Posterior vena cava (tissue), 2 donors: ENCODE measurements at regions not wholly inside any gene's neighbourhood (a gene's known extent, or its start where the extent isn't known, plus 50 kb on each side); places are given as distances from the start of the nearest gene placed in this dataset.
"Not testable (repeated sequence)": the region's sequence is repeated elsewhere in the genome, so short reads cannot be mapped to it uniquely, and the experiment has no call there.

Source experiments
- DNase-seq: peaks from one replicate; pipeline ENCODE4 v3.0.0-alpha.2; 2020; ENCODE audit warnings: low spot score
- intact Hi-C, 2 donors: fragments of 100-400 bp; cut with DNase I; formaldehyde crosslinking; loops; one replicate each; pipeline versions ENCODE4 v1.14.1 to v1.14.2; 2022 to 2023
- donor health status: DM: yes; HTN: yes; CAD: no.
- donor health status: DM: yes; HTN: yes; CAD: no.

DNA sequence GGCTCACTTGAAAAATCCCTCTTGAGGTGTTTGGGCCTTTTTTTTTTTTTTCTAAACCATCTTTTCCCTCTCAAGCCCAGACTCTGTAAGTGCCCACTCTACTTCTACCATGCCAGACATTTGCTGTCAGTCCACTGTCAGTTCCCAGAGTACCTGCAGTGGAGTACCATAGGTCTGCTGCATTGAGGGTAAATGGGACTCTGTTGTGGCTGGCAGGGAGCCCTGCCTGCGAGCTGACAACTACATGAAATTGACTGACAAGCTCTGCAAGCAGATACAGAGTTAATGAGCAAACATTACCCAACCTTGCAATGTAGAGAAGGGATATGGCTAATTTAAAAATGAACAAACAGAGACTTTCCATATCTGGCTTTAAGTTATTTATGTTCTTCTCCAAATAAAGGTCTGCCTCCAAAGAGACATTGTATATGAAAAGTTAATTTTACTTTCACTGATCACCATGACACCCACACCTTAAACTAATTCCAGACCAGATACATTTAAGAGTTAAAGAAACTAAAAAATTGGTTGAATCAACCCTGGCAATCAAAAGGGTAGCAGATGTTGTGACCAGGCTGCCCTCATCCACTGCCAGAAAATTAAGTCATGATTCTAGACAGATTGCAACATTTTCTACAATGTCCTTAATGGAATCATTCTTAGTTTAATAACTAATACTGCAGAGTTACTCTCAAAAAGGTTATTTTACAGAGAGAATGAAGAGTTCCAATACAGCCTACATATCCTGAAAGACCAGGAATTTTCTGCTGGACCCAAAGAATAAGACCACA is 100.4 kb upstream of the PAM start:
- no peak for DNase-seq
- intact Hi-C loops: no loop called here

DNA sequence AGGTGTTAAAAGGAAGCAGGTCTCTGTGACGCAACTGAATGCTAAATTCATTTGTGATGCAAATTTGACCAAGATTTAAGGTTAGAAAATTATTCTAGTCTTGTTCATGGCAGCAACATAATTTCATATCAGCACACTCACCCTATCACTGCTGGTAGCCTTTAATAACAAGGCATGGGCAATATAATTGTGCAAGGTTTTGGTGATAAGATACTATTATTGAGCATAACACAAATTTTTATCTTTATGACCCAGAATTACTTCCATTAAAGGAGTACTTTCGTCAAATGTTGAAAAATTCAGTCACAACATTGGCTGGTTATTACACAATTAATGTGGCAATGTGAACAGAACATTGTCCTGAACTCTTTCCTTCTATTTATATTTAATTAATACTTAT is 96.0 kb upstream of the PAM start:
- intact Hi-C loops: no loop called here
- DNase-seq: no peak

GRCh38 chr5:102660111-102660510 is 95.0 kb upstream of the PAM start:
- intact Hi-C loops: no loop called here
- no peak for DNase-seq

DNA sequence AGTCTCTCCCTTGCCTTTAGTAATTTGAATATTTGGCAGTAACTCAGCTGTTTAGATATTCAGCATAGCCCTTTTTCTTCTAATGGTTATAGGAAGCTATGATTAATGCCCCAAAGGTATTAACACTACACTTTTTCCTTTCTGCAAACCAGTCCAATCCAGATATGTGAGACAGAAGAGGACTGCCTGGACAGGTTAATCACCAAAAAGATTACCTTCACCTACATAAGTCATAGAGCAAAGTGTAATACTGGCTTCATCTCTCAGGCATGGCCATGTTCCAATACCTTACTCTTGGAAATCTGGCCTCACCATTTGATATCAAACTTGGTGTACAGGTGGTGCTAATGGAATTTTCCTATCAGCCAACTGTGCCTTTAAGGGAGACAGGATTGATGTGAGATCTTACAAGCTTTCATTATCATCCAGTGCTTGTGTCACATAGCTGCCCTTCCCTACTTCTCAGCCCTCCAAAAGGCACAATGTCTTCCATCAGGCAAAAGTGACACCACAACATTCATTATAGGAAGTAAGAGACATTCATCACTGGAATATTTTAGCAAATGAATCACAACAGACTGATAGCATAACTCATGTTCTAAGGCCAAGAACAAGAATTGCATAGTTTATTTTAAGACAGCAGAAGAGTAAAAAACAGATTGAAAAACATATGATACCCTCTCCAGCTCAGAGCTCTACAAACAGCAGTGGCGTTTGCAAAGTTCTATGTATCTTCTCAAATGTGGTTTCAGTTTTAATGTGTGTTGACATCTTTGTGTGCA is 91.2 kb upstream of the PAM start:
- DNase-seq: no peak
- intact Hi-C loops: no loop called here

DNA sequence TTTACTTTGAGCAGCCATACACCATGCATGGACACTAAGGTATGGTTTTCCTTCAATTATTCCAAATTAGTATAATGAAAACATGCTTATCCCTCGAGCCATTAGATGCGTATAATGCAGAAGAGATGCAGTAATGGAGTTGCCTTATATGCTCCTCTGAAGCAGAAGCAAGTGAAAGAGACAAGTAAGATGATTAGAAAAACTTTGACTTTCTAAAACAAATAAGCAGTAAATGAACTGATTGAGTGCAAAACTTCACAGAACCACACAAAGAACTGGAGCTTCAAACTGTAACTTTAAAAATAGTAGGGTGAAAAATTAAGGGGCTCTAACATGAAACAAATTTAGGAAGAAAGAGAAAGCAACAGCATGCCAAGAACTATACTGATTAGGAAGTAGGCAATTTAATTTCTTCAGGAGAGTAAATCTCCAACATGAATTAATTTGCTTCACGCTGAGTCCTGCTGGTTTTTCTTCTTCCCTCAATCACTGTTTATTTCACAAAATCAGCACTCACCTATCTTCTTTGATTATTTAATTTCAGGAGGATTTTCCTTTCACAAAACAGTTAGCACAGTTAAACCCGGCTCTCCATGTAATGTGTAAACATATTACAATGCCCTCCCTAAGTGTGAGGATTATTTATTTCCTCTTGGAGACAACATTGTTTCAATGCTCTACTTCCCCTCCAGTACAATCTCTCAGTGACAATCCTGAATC is 90.3 kb upstream of the PAM start:
- DNase-seq: no peak
- intact Hi-C loops: no loop called here

GRCh38 chr5:102666164-102666946 is 88.8 kb upstream of the PAM start:
- no peak for DNase-seq
- intact Hi-C loops: no loop called here

DNA sequence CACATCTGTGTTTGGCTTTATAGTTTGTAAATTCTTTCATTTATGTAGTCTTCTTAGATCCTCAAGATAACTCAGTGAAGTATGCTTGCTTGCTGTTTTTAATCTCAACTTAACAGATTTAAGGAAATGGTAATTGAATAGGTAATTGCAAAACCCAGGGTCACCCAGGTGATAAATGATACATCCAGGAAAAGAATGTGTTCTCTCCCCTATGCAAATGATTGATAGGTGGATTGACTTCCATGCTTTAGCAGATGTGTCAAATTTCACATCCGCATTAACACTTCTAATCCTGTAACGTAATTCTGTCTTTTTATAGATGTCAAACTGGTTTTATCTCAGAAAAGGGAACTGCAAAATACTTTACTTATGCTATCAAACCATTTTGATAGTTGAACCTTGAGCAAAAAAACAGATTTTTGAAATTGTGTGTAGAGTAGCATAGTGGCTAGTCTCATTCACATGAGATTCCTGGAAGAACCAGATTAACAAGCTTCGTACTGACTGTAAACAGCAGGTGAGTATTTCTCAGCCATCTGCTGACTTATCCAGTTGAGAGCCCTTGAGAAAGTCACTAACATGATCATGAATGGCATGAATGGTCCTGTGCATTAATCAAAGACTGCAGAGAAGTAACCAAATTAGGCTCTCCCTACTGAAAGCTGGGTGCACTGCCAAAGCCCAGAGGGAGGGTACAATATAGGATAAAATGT is 86.7 kb upstream of the PAM start:
- intact Hi-C loops: no loop called here
- DNase-seq: no peak

DNA sequence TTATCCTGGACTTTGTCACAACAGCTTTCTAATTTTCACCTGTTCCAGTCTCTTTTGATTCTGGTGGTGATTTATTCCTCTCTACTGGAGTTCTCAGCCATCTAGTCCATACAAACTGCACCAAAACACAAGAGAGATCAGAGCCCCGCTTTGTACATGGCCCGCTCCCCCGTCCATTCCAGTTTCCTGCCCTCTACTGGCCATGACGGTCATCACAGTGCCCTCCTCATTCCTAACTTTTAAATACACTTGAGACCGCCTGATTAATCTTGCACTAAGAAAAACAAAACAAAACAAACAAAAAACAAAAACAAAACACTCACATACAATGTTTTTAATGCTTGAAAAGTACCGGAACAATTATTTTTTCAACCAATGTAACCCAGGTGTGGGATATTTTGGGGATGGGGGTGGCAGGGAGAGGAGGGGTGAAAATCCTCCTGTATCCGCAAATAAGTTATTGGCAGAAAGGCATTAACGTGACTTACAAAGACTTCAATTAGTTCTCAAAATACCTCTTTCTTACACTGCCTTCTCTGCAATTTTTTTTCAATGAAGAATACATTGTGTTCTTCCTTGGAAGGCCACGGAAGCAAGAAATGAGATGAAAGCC is 84.8 kb upstream of the PAM start:
- intact Hi-C loops: no loop called here
- no peak for DNase-seq

GRCh38 chr5:102671033-102671734 is 83.9 kb upstream of the PAM start:
- intact Hi-C loops, DNase-seq: not testable (repeated sequence)

DNA sequence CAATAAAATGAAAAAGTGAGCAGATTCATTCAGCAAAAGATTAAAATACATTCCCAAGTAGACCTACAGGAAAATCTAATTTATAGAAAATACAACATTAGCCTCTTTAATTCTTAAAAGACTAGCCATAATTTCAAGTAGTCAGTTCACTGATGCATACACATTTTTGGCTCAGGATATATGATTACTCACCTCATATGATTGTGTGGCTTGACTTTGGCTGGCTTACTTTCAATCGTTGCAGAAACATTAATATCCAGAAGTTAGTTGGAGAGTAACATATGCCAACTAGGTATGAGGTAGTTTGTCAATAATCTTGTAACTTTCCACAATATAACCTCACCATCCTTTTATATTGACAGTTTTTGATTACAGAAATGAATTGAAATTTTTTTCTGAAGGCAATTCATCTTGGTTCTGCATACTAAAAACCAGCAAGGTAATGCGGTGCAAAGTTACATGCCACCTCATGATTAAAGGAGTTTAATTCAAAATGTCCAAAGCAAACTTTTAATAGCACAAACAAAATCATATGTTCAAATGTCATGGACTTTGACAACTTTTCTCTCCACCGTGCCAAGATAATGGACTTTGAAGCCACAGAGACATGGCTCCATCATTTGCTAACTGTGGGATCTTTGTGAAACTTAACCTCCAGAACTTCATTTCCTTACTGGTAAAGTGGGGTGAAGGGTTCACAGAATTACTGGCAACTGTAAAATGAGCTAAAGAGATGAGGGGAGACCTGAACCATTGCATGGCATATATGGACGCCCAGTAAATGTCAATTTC is 76.6 kb upstream of the PAM start:
- intact Hi-C loops: no loop called here
- DNase-seq: no peak

GRCh38 chr5:102681403-102681983 is 73.6 kb upstream of the PAM start:
- intact Hi-C loops: no loop called here
- DNase-seq: peak; percentile 74

GRCh38 chr5:102682101-102682647 is 72.9 kb upstream of the PAM start:
- no peak for DNase-seq
- intact Hi-C loops: no loop called here

DNA sequence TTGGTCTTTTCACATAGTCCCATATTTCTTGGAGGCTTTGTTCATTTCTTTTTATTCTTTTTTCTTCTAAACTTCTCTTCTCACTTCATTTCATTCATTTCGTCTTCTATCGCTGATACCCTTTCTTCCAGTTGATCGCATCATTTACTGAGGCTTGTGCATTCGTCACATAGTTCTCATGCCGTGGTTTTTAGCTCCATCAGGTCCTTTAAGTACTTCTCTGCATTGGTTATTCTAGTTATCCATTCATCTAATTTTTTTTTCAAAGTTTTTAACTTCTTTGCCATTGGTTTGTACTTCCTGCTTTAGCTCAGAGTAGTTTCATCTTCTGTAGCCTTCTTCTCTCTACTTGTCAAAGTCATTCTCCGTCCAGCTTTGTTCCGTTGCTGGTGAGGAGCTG is 67.0 kb upstream of the PAM start:
- intact Hi-C loops, DNase-seq: not testable (repeated sequence)

- DNase-seq: peak; percentile 71
- intact Hi-C loops: not testable (repeated sequence)
These were observed 66.3 kb upstream of the PAM start for GRCh38 chr5:102688581-102689342.

DNA sequence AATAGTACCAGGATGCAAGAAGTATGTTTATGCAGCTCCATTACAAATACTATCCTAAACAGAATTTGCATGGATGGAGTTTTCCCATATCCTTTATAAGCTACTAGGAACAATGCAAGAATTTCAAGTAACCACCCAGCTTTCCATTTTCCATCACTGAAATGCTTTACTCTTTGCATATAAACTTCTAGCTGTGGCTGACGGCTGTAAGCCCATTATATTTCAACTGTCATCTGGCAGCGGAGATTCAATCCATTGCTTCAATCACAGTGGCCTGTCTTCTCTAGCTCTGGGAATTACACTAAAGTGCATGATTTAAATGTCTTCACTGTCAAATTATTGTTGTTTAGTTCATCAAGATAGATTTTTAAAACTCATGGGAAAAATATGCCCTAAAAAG is 64.2 kb upstream of the PAM start:
- DNase-seq: no peak
- intact Hi-C loops: no loop called here

- DNase-seq: no peak
- intact Hi-C loops: no loop called here
These were observed 63.7 kb upstream of the PAM start for GRCh38 chr5:102691434-102691833.
